HG02588 (cell line): ENCODE measurements at regions not wholly inside any gene's neighbourhood (a gene's known extent, or its start where the extent isn't known, plus 50 kb on each side); places are given as distances from the start of the nearest gene placed in this dataset.
"Not testable (repeated sequence)": the region's sequence is repeated elsewhere in the genome, so short reads cannot be mapped to it uniquely, and the experiment has no call there.

Experiments
- ATAC-seq: cut with Tn5 transposase; IDR thresholded peaks from one replicate; pipeline ENCODE4 v1.9.1; 2021; ENCODE audit warnings: mild to moderate bottlenecking, moderate library complexity; ENCODE audit not compliant: unreplicated experiment

DNA sequence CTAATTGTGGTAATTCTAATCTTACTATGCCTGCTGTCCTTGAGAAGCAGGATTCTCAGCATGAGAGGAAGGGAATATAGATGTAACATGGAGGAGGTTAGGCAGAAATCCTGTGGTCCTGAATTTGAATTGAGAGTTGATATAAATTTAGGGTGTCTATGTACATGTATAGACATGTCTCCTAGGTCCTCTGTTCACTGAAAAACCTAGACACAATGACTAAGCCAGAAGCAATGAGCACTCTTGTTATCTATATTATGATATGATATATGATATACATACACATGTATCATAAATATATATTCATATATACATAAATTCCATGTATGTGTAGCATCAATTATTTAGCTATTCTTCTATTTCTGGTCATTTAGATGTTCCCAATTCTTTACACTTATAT is 173.3 kb upstream of the MKLN1 start:
- no peak for ATAC-seq

DNA sequence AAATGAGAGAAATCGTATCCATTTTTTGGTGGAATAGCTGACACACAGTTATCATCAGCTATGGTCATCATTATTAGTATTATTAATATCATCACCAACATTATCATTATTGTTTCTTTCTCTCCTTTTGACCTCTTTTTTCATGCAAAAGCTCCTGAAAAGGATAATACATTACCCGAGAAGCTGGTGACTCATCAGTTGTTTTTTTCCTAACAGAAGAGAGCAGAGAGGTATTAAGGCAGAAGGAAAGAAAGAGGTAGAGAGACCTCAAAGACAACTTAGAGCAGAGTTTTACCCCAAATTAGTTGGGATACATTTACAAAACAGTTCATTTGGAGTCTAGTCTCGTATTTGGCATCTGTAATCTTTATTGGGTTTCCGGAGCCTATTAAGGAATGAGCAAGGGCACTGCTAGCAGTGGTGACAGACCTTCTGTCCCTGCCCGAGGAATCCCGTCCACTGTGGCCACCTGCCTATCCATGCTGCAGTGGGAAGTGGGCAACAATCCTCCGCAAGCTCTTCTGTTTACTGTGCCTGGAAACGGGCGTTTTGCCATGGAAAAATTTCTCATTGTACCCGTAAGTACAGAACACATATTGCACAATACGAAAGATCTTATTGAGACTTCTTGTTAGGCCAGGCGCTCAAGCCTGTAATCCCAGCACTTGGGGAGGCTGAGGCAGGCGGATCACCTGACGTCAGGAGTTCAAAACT is 170.0 kb upstream of the MKLN1 start:
- no peak for ATAC-seq

GRCh38 chr7:131158244-131158636 is 169.4 kb upstream of the MKLN1 start:
- ATAC-seq = not testable (repeated sequence)

GRCh38 chr7:131159961-131160361 is 167.7 kb upstream of the MKLN1 start:
- no peak for ATAC-seq

GRCh38 chr7:131161103-131161502 is 166.6 kb upstream of the MKLN1 start:
- ATAC-seq = no peak

GRCh38 chr7:131164025-131164925 is 163.4 kb upstream of the MKLN1 start:
- no peak for ATAC-seq

GRCh38 chr7:131166066-131166465 is 161.6 kb upstream of the MKLN1 start:
- no peak for ATAC-seq

DNA sequence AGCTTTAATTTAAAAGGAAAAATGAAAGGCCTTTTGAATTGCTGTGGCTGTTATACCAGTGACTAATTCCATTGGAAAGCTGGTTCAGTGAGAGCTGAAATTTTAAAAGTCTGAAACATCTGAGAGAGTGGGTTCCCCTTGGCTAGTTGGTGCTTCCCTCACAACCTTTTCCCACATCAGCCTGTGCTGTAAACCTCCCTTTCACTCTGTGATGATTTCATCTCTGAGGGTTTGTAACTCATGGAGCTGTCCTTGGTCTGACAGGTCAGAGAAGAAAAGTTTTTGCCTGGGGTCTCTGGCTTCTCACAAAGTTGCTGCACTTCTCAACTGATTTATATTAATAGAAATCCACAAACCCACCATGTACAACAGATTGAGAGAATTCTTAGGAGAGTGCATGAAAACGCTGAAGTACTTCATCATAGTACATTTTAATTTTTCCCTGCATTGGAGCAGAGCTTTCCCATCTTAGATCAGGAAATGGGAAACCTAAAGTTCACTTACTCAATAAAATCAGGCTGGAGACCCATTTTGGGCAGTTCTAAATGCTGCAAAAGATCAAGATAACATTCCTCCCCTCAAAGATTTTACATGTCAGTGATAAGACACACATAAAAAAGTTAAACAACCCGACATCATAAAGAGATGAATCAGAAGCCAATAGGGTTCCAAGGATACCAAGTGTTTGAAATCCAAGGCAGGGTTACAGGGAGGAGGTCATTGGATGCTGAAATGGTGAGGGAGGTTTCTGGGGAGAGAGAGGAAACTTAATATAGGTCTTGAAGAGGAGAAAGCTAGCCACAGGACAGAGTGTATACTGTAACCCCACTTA is 157.0 kb upstream of the MKLN1 start:
- no peak for ATAC-seq

- ATAC-seq = no peak
These were observed 154.4 kb upstream of the MKLN1 start for GRCh38 chr7:131173145-131173890.

- ATAC-seq = no peak
These were observed 153.3 kb upstream of the MKLN1 start for GRCh38 chr7:131174391-131174790.

DNA sequence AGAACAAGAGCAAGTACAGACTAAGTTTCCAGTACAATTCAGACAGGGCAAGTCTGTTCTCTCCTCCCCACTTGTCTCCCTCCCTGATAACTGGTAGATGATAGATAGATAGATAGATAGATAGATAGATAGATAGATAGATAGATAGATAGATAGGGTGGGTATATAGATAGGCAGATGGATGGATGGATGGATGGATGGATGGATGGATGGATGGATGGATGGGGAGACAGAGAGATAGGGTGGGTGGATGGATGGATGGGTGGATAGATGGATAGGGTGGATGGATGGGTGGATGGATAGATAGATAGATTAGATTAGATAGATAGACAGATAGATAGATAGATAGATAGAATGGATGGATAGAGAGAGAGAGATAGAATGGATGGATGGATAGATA is 152.8 kb upstream of the MKLN1 start:
- ATAC-seq = no peak

GRCh38 chr7:131182446-131183058 is 145.1 kb upstream of the MKLN1 start:
- ATAC-seq = no peak

DNA sequence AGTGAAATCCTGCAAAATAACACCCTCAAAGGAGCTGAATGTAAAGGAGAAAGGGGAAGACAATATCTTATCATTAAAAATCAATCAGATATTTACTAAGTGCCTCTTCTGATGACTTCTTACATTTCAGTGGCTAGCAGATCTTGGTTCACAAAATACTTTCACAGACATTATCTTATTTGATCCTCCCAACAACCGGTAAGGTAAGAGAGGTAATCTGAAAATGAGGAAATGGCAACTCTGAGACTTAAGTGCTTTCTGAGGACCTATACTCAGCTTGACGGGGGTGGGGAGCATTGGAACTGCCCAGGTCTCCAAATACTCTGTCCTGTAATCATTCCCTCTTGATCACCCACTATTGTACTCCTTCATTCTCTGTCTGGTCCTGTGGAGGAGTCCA is 144.6 kb upstream of the MKLN1 start:
- ATAC-seq = no peak

GRCh38 chr7:131183611-131184119 is 144.0 kb upstream of the MKLN1 start:
- ATAC-seq = no peak

GRCh38 chr7:131186816-131187215 is 140.9 kb upstream of the MKLN1 start:
- ATAC-seq = no peak

DNA sequence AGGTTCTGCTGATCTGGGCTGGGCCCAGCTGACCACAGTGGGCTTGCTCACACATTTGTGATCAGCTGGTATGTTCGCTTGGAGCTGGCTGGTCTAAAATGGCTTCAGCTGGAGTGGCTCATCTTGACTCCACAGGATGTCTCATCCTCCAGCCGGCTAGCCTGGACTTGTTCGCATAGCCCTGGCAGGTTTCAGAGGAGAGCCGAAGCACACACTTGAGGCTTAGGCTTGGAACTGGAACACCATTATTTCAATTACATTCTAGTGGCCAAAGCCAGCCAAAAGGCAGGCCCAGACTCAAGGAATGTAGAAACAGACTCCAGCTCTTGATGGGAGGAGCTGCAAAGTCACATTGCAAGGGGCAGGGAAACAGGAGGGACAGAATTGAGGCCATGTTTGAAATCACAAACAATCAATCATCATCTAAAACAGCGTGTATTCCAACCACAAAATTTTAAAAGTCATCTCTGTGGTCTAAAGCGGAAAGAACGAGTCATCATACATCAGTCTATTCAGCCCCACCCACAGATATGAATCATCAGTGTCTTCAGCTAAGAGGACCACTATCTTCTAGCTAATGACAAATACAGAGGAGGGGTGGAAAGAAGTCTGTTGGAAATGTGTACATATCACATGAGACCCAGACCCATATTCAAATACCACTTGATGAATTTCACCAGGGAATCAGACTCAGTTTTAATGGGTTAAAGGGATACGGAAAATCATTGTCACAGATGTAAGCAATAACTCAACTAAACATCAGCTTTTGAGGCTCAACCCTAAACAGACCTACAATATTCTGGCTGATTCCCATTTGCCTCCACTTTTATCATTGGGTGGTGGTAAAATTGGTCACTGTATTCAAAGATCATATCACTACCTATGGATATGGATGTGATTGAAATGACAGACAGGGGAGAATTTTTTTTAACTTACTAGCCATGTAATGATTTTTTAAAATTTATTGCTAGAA is 139.0 kb upstream of the MKLN1 start:
- ATAC-seq = peak; percentile 54

DNA sequence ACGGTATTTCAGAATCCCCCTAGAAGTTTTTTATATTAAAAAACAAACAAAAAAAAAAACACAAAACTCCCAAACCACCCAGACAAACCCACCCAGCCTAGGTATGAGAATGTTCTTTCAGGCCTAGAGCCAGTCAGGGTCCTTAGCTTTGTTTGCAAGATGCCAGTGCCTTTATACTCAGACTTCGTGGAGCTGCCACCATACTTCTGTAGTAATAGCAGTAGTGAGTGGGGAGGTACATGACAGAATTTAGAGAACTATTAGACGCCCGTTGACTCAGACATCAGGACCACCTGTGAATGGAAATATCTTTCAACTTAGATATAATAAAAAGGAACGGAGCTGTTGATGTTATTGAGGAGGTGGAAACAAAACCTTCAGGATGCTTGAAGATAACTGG is 138.2 kb upstream of the MKLN1 start:
- no peak for ATAC-seq

DNA sequence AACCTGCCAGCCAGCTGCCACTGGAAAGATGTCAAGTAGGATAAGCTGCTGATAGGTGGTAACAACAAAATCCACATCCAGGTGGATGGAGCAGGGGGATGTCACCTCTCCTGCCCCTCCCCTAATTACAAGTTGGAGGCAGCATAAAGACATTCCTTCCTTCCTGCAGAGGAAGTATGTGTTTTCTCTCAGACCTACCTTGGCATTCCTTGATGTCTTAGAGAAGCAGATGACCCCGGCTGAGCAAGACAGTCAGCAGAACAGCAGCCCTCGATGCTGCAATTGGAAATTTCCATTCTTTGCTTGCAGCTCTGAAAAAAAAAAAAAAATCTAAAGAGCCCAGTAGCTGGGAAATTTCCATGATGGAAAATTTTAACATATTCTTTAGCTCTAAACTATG is 137.5 kb upstream of the MKLN1 start:
- no peak for ATAC-seq

GRCh38 chr7:131190581-131190980 is 137.1 kb upstream of the MKLN1 start:
- ATAC-seq = no peak
